ENCODE measurements at regions not wholly inside any gene's neighbourhood (a gene's known extent, or its start where the extent isn't known, plus 50 kb on each side); places are given as distances from the start of the nearest gene placed in this dataset.

DNA sequence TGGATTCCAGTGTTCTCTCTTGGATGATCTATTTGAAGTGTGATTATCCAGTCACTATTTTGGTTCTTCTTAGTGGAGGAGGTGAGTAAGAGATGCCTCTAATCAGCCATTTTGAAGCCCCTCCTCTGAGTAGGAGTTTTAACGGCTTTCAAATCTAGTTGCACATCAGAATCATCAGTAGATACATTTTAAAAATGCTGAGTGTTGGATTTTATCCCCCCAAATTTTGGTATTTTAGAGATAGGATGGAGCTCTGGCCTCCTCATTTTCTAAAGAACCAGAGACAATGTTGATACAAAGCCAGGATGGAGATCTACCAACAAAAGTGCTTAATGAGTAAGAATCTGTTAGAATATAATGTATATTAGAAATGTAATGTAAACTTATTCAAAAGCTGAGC is 1061.0 kb upstream of the WWC1 start:
- DNase-seq (ENCODE audit: low read depth) = no peak
- H3K4me3 ChIP-seq (ENCODE audit: low read depth, low read length) = no peak overlapping the region
- TF ChIP-seq, protein P1, sequence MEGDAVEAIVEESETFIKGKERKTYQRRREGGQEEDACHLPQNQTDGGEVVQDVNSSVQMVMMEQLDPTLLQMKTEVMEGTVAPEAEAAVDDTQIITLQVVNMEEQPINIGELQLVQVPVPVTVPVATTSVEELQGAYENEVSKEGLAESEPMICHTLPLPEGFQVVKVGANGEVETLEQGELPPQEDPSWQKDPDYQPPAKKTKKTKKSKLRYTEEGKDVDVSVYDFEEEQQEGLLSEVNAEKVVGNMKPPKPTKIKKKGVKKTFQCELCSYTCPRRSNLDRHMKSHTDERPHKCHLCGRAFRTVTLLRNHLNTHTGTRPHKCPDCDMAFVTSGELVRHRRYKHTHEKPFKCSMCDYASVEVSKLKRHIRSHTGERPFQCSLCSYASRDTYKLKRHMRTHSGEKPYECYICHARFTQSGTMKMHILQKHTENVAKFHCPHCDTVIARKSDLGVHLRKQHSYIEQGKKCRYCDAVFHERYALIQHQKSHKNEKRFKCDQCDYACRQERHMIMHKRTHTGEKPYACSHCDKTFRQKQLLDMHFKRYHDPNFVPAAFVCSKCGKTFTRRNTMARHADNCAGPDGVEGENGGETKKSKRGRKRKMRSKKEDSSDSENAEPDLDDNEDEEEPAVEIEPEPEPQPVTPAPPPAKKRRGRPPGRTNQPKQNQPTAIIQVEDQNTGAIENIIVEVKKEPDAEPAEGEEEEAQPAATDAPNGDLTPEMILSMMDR (IDR thresholded peaks at IDR 0.05; ENCODE audit: insufficient read depth, low read length) = no peak

DNA sequence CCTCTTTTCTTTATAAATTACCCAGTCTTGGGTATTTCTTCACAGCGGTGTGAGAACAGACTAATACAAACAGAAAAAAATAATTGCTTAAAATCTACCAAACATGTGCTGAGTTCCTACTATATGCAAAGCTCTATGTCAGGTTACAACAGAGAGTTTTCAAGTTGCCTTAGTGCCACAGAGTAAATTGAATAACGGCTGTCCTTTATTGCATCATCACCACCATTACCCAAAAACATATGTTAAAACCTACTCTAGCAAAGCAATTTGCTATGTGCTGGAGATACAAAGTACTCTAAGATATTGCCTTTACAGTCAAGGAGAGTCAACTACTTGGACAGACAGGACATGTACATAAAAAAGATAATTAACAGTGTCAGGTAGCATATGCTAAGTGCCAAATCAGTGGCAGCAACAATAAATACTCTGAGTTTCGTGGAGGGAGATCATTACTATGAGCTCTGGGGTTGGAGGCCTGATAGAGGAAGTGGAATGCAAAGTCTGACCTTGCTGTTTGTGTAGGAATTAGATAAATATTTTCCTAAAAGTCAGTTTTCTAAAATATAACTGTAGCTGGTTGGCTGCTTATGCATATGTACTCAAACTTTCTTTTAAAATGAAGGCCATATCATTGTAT is 1058.7 kb upstream of the WWC1 start:
- no peak for DNase-seq (ENCODE audit: low read depth)
- TF ChIP-seq, protein P1 (IDR thresholded peaks at IDR 0.05; ENCODE audit: insufficient read depth, low read length) = no peak
- H3K4me3 ChIP-seq (ENCODE audit: low read depth, low read length) = no peak overlapping the region

DNA sequence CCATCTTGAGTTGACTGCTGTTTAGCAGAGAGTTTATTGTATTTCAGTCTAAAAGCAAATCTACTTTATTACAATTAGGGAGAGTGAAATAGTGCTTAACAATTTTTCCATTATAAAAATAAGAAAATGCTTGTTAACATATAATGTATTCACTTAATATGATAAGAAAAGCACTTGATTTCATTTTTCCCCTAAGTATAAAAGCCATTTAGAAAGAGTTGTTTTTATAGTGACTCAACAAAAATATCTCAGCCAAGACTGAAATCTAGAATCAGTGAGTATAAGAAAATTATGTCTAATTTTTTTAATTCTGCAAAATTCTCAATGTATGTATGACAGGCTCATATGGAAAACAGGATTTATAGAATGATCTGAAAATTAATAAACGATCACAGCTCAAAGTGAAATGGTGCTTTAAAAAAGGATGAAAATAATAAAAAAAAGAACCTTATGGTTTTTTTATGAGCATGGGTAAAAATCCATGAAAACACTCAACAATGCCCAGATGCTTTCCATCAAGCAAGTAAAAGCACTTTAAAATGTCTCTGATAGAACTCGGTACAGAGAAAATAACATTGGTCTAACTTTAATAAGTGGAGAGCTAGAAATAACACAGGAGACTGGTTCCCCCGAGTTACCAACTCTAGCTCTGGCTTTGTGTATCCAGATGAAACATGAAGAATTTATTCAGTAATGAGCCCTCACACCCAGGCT is 1057.8 kb upstream of the WWC1 start:
- no peak overlapping the region for H3K4me3 ChIP-seq (ENCODE audit: low read depth, low read length)
- peak; percentile 14 for DNase-seq (ENCODE audit: low read depth)
- TF ChIP-seq, protein P1 (IDR thresholded peaks at IDR 0.05; ENCODE audit: insufficient read depth, low read length) = no peak

DNA sequence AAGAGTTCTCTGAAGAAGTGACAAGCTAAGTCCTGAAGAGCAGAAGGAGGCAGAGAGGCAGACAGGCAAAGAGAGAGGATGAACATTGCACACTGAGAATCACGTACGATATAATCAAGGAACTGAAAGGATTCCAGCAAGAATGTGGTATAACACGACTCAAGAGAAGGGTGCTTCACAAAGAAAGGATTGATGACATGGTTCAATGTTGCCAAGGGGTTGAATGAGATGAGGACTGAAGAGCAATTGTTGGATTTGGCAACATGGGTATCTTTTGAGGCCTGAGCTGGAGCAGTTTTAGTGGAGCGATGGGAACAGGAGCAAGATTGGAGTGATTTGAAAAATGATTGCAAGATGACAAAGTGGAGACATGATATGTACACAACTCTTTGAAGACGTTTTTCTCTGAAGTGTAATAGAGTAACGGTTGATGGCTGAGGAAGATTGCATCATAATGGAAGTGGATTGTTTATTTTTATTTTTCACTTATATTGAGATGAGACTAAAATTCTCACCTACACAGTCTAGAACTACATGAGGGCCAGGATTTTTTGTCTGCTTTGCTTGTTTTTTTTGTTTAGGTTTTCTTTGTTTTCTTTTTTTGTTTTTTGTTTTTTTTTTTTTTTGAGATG is 1049.9 kb upstream of the WWC1 start:
- TF ChIP-seq, protein P1 (IDR thresholded peaks at IDR 0.05; ENCODE audit: insufficient read depth, low read length) = no peak
- DNase-seq (ENCODE audit: low read depth) = no peak
- H3K4me3 ChIP-seq (ENCODE audit: low read depth, low read length) = no peak overlapping the region

DNA sequence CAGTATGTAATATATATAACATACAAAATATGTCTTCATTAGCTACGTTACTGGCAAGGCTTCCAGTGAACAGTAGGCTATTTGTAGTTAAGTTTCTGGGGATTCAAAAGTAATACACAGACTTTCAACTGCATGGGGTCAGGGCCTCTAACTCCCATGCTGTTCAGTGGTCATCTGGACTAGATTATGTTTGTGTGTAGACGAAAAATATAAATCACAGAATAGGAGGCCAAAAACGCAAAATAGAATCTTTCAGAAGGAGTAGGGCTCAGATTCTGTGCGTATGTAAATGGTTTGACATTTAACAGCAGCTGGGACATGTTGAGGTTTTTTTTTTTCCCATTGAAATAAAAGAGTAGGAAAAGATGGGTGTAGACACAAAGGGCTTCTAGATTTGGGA is 1048.7 kb upstream of the WWC1 start:
- TF ChIP-seq, protein P1 (IDR thresholded peaks at IDR 0.05; ENCODE audit: insufficient read depth, low read length) = no peak
- DNase-seq (ENCODE audit: low read depth) = no peak

DNA sequence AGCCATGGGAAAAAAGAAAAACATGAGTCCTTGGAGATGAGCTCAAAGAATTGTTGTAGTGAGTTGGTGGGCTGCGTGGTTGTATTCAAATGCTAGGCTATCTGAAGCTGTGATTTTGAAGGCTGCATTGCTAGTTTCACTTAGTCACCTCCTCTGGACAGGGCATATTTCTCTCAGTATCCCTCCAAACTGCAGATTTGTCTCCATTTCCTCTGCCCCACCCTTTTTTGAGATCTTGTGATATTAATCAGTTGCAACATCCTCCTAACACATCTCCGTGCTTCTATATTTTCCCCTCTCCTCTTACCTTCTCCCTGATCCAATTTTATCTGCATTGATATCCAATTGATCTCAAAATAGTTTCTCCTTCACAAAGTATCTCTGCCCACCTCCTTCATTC is 1048.0 kb upstream of the WWC1 start:
- H3K4me3 ChIP-seq (ENCODE audit: low read depth, low read length) = no peak overlapping the region
- DNase-seq (ENCODE audit: low read depth) = no peak
- TF ChIP-seq, protein P1 (IDR thresholded peaks at IDR 0.05; ENCODE audit: insufficient read depth, low read length) = no peak

More for the DNA sequence above, 1048.7 kb upstream of the WWC1 start:
- H3K4me3 ChIP-seq (ENCODE audit: low read depth, low read length) = no peak overlapping the region
